Activated CD4-positive, alpha-beta T cell treated with anti-CD3 and anti-CD28 coated beads for 36 hours (primary cell): ENCODE measurements at regions not wholly inside any gene's neighbourhood (a gene's known extent, or its start where the extent isn't known, plus 50 kb on each side); places are given as distances from the start of the nearest gene placed in this dataset.
A peak's percentile ranks its signal among the peaks of the same experiment; 100 is the strongest.
"Not testable (repeated sequence)": the region's sequence is repeated elsewhere in the genome, so short reads cannot be mapped to it uniquely, and the experiment has no call there.

Source experiments
- ATAC-seq: fragments of 200-7000 bp; cut with Tn5 transposase; one replicate; pipeline ENCODE4 v1.10.0; 2021; ENCODE audit warnings: mild to moderate bottlenecking, moderate library complexity
- CTCF ChIA-PET: fragments of 350-600 bp; sonication (Branson Sonifier 250); formaldehyde crosslinking; loops from one replicate; lab custom pipeline; 2021; ENCODE audit warnings: antibody characterized with exemption; lab: Charles Lee
- POLR2A ChIA-PET: fragments of 350-600 bp; sonication (Branson Sonifier 250); formaldehyde crosslinking; loops from one replicate; lab custom pipeline; 2021; ENCODE audit warnings: antibody characterized with exemption, inconsistent platforms; lab: Charles Lee
- DNase-seq: peaks from one replicate; pipeline ENCODE4 v3.0.0-alpha.2; 2020
- H3K27ac Mint-ChIP-seq: one replicate; pipeline ENCODE4 v1.8.0; 2021; ENCODE audit warnings: mixed read lengths
- H3K27me3 Mint-ChIP-seq: one replicate; pipeline ENCODE4 v1.8.0; 2021; ENCODE audit warnings: mixed read lengths
- H3K36me3 Mint-ChIP-seq: one replicate; pipeline ENCODE4 v1.8.0; 2021; ENCODE audit warnings: low read depth, mixed read lengths
- H3K4me1 Mint-ChIP-seq: one replicate; pipeline ENCODE4 v1.8.0; 2021; ENCODE audit warnings: mixed read lengths
- H3K4me3 Mint-ChIP-seq: one replicate; pipeline ENCODE4 v1.8.0; 2021; ENCODE audit warnings: mild to moderate bottlenecking, moderate library complexity, mixed read lengths
- H3K9me3 Mint-ChIP-seq: one replicate; pipeline ENCODE4 v1.8.0; 2021; ENCODE audit warnings: low read depth, mixed read lengths
- intact Hi-C, 2 experiments: fragments of 100-400 bp; cut with DNase I in 1 of 2; cut with micrococcal nuclease in 1 of 2; formaldehyde crosslinking; loops; one replicate each; pipeline versions ENCODE4 v1.14.2 to v1.15.1; 2022 to 2024; cut with DNase I, micrococcal nuclease

GRCh38 chr1:113205980-113206766 is 133.2 kb downstream of the LRIG2 start:
- Mint-ChIP-seq H3K27me3 (peaks cover 8% of the 10 kb centered on the region), H3K36me3 (no peaks in the 10 kb centered on the region), H3K4me1 (no peaks in the 10 kb centered on the region), H3K4me3 (no peak overlapping the region), H3K9me3 (no peaks in the 10 kb centered on the region), H3K27ac (no peak overlapping the region)
- CTCF ChIA-PET: interaction anchor here (0.6 kb wide), 2 partner anchors 18 to 837 kb away, joined by 3 to 7 read pairs; no protein-coding TSS in a partner anchor
- intact Hi-C loops: loop anchor here in 1 of 2 experiments (10.0 kb wide), 1 partner anchor 469 kb away; no protein-coding TSS in a partner anchor
- no peak for ATAC-seq
- DNase-seq: no peak
- POLR2A ChIA-PET: no interaction called here

GRCh38 chr1:113207019-113207418 is 134.0 kb downstream of the LRIG2 start:
- DNase-seq: no peak
- no peak overlapping the region for H3K4me3 Mint-ChIP-seq
- ChIA-PET POLR2A (no interaction called here), CTCF (interaction anchor here (0.6 to 0.7 kb wide), 2 partner anchors 148 to 479 kb away, joined by 3 read pairs; no protein-coding TSS in a partner anchor)
- peaks cover 8% of the 10 kb centered on the region for H3K27me3 Mint-ChIP-seq
- no peak overlapping the region for H3K27ac Mint-ChIP-seq
- no peaks in the 10 kb centered on the region for H3K4me1 Mint-ChIP-seq
- no peak for ATAC-seq
- H3K36me3 Mint-ChIP-seq: no peaks in the 10 kb centered on the region
- H3K9me3 Mint-ChIP-seq: no peaks in the 10 kb centered on the region
- intact Hi-C loops: loop anchor here in 1 of 2 experiments (10.0 kb wide), 1 partner anchor 468 kb away; no protein-coding TSS in a partner anchor

GRCh38 chr1:113207457-113207856 is 134.5 kb downstream of the LRIG2 start:
- Mint-ChIP-seq H3K27me3 (peaks cover 8% of the 10 kb centered on the region), H3K4me1 (no peaks in the 10 kb centered on the region), H3K36me3 (no peaks in the 10 kb centered on the region), H3K9me3 (no peaks in the 10 kb centered on the region), H3K4me3 (no peak overlapping the region), H3K27ac (no peak overlapping the region)
- intact Hi-C loops: loop anchor here in 1 of 2 experiments (10.0 kb wide), 1 partner anchor 467 kb away; no protein-coding TSS in a partner anchor
- POLR2A ChIA-PET: no interaction called here
- CTCF ChIA-PET: interaction anchor here (0.6 to 0.7 kb wide), 2 partner anchors 148 to 479 kb away, joined by 3 read pairs; no protein-coding TSS in a partner anchor
- ATAC-seq: no peak
- no peak for DNase-seq

GRCh38 chr1:113208425-113208824 is 135.4 kb downstream of the LRIG2 start:
- H3K36me3 Mint-ChIP-seq, H3K9me3 Mint-ChIP-seq, CTCF ChIA-PET, H3K4me3 Mint-ChIP-seq, H3K4me1 Mint-ChIP-seq, DNase-seq, H3K27ac Mint-ChIP-seq, POLR2A ChIA-PET, H3K27me3 Mint-ChIP-seq, ATAC-seq: not testable (repeated sequence)
- intact Hi-C loops: loop anchor here in 1 of 2 experiments (10.0 kb wide), 1 partner anchor 466 kb away; no protein-coding TSS in a partner anchor

- no peaks in the 10 kb centered on the region for H3K4me1 Mint-ChIP-seq
- ATAC-seq (no peak), DNase-seq (no peak)
- peaks cover 8% of the 10 kb centered on the region for H3K27me3 Mint-ChIP-seq
- ChIA-PET POLR2A (no interaction called here), CTCF (interaction anchor here (0.6 to 0.7 kb wide), 3 partner anchors 11 to 124 kb away, joined by 3 to 4 read pairs (median 3); no protein-coding TSS in a partner anchor)
- H3K9me3 Mint-ChIP-seq: peaks cover 2% of the 10 kb centered on the region
- H3K36me3 Mint-ChIP-seq: no peaks in the 10 kb centered on the region
- intact Hi-C loops: no loop called here
- H3K27ac Mint-ChIP-seq: no peak overlapping the region
- H3K4me3 Mint-ChIP-seq: no peak overlapping the region
Observed at GRCh38 chr1:113210248-113210647, 137.2 kb downstream of the LRIG2 start.

- no peaks in the 10 kb centered on the region for H3K36me3 Mint-ChIP-seq
- H3K4me3 Mint-ChIP-seq: no peak overlapping the region
- ChIA-PET CTCF (no interaction called here), POLR2A (no interaction called here)
- no peaks in the 10 kb centered on the region for H3K4me1 Mint-ChIP-seq
- no peak for DNase-seq
- ATAC-seq: no peak
- H3K27ac Mint-ChIP-seq: no peak overlapping the region
- peaks cover 8% of the 10 kb centered on the region for H3K9me3 Mint-ChIP-seq
- intact Hi-C loops: no loop called here
- peaks cover 7% of the 10 kb centered on the region for H3K27me3 Mint-ChIP-seq
Observed at GRCh38 chr1:113211467-113211866, 138.5 kb downstream of the LRIG2 start.

- peaks cover 8% of the 10 kb centered on the region for H3K9me3 Mint-ChIP-seq
- ChIA-PET POLR2A (no interaction called here), CTCF (no interaction called here)
- ATAC-seq: no peak
- intact Hi-C loops: no loop called here
- H3K27ac Mint-ChIP-seq: no peak overlapping the region
- H3K4me1 Mint-ChIP-seq: no peaks in the 10 kb centered on the region
- H3K36me3 Mint-ChIP-seq: no peaks in the 10 kb centered on the region
- H3K4me3 Mint-ChIP-seq: no peak overlapping the region
- H3K27me3 Mint-ChIP-seq: peaks cover 2% of the 10 kb centered on the region
- DNase-seq: no peak
Observed at GRCh38 chr1:113215015-113215414, 142.0 kb downstream of the LRIG2 start.

- Mint-ChIP-seq H3K27me3 (no peaks in the 10 kb centered on the region), H3K36me3 (no peaks in the 10 kb centered on the region), H3K27ac (no peak overlapping the region), H3K4me3 (no peak overlapping the region), H3K9me3 (peaks cover 8% of the 10 kb centered on the region), H3K4me1 (no peaks in the 10 kb centered on the region)
- CTCF ChIA-PET: no interaction called here
- no peak for DNase-seq
- intact Hi-C loops: no loop called here
- POLR2A ChIA-PET: no interaction called here
- no peak for ATAC-seq
Observed at GRCh38 chr1:113216664-113217063, 143.7 kb downstream of the LRIG2 start.

- no peak for DNase-seq
- intact Hi-C loops: no loop called here
- Mint-ChIP-seq H3K4me3 (no peak overlapping the region), H3K36me3 (no peaks in the 10 kb centered on the region), H3K4me1 (no peaks in the 10 kb centered on the region), H3K9me3 (peaks cover 8% of the 10 kb centered on the region), H3K27ac (no peak overlapping the region), H3K27me3 (no peaks in the 10 kb centered on the region)
- CTCF ChIA-PET: interaction anchor here (0.5 kb wide), 1 partner anchor 315 kb away, joined by 3 read pairs; no protein-coding TSS in a partner anchor
- POLR2A ChIA-PET: no interaction called here
- ATAC-seq: no peak
Observed at GRCh38 chr1:113217447-113218208, 144.6 kb downstream of the LRIG2 start.

GRCh38 chr1:113219377-113219776 is 146.4 kb downstream of the LRIG2 start:
- H3K27ac Mint-ChIP-seq: no peak overlapping the region
- ATAC-seq (no peak), DNase-seq (peak; percentile 15)
- no peak overlapping the region for H3K4me3 Mint-ChIP-seq
- peaks cover 8% of the 10 kb centered on the region for H3K9me3 Mint-ChIP-seq
- H3K4me1 Mint-ChIP-seq: no peaks in the 10 kb centered on the region
- ChIA-PET CTCF (interaction anchor here (0.7 kb wide), 1 partner anchor 27 kb away, joined by 4 read pairs; no protein-coding TSS in a partner anchor), POLR2A (no interaction called here)
- no peaks in the 10 kb centered on the region for H3K36me3 Mint-ChIP-seq
- no peaks in the 10 kb centered on the region for H3K27me3 Mint-ChIP-seq
- intact Hi-C loops: no loop called here

GRCh38 chr1:113219828-113220227 is 146.8 kb downstream of the LRIG2 start:
- DNase-seq (no peak), ATAC-seq (no peak)
- Mint-ChIP-seq H3K27me3 (no peaks in the 10 kb centered on the region), H3K4me1 (no peaks in the 10 kb centered on the region), H3K9me3 (peaks cover 8% of the 10 kb centered on the region), H3K4me3 (no peak overlapping the region), H3K36me3 (no peaks in the 10 kb centered on the region), H3K27ac (no peak overlapping the region)
- POLR2A ChIA-PET: interaction anchor here (0.7 kb wide), 1 partner anchor 147 kb away, joined by 3 read pairs; the partner anchor contains the start of gene LRIG2
- CTCF ChIA-PET: interaction anchor here (0.7 kb wide), 1 partner anchor 27 kb away, joined by 4 read pairs; no protein-coding TSS in a partner anchor
- intact Hi-C loops: no loop called here
